ENCODE measurements at regions not wholly inside any gene's neighbourhood (a gene's known extent, or its start where the extent isn't known, plus 50 kb on each side); places are given as distances from the start of the nearest gene placed in this dataset.

DNA sequence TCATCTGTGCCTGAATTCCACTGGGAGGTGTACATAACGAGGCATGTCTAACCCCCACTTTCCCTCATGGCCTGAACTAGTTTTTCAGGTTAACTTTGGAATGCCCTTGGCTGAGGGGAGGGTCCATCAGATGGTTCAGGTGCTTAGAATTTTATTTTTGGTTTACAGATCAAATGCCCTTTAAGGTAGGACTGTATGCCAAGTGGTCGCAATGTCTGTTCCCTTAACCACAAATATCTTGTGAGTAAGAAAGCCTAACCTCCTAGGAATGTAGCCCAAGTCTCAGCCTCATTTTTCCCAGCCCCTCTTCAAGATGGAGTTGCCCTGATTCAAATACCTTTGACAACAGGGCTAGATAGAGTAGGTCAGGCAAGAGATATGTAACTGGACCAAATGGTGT is 78.4 kb downstream of the RNASET2 start:
- Histone ChIP-seq H3K9me3 (no peaks in the 10 kb centered on the region), H3K36me3 (no peaks in the 10 kb centered on the region), H3K27me3 (peaks cover 0 to under 1% (median 0%) of the 10 kb centered on the region in 3 donors), H3K27ac (no peak overlapping the region), H3K4me1 (no peaks in the 10 kb centered on the region), H3K4me3 (no peak overlapping the region)
- in situ Hi-C loops (cut with MboI; ENCODE audit: low sequenced_read_pairs in 4 of 4) (no loop called here), intact Hi-C loops (cut with DNase I; ENCODE audit: low total_unique reads) (no loop called here)
- no peak for DNase-seq
- ATAC-seq: no peak
- TF ChIP-seq POLR2A (IDR thresholded peaks at IDR 0.05): no peak
- TF ChIP-seq, protein P1, sequence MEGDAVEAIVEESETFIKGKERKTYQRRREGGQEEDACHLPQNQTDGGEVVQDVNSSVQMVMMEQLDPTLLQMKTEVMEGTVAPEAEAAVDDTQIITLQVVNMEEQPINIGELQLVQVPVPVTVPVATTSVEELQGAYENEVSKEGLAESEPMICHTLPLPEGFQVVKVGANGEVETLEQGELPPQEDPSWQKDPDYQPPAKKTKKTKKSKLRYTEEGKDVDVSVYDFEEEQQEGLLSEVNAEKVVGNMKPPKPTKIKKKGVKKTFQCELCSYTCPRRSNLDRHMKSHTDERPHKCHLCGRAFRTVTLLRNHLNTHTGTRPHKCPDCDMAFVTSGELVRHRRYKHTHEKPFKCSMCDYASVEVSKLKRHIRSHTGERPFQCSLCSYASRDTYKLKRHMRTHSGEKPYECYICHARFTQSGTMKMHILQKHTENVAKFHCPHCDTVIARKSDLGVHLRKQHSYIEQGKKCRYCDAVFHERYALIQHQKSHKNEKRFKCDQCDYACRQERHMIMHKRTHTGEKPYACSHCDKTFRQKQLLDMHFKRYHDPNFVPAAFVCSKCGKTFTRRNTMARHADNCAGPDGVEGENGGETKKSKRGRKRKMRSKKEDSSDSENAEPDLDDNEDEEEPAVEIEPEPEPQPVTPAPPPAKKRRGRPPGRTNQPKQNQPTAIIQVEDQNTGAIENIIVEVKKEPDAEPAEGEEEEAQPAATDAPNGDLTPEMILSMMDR (IDR thresholded peaks at IDR 0.05 in 4 of 5, conservative IDR thresholded peaks at IDR 0.05 in 1 of 5): no peak

DNA sequence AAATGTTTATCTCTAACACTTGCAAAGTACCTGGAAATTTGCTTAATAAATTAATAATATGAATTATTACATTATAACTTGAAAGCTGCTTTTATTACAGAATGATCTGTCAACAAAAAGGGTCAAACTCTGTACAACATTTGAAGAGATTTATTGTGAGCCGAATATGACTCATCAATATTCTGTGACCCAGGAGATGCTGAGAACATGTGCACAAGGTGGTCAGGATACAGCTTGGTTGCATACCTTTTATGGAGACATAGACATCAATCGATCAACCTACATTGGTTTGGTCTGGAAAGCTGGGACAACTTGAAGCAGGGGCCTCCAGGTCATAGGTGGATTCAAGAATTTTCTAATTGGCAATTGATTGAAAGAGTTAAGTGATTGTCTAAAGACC is 79.0 kb downstream of the RNASET2 start:
- intact Hi-C loops (cut with DNase I; ENCODE audit: low total_unique reads) (no loop called here), in situ Hi-C loops (cut with MboI; ENCODE audit: low sequenced_read_pairs in 4 of 4) (no loop called here)
- Histone ChIP-seq H3K9me3 (no peaks in the 10 kb centered on the region), H3K27me3 (peaks cover 0 to 4% (median 0%) of the 10 kb centered on the region in 3 donors), H3K27ac (no peak overlapping the region), H3K36me3 (no peaks in the 10 kb centered on the region), H3K4me1 (no peaks in the 10 kb centered on the region), H3K4me3 (no peak overlapping the region)
- ATAC-seq (no peak), DNase-seq (no peak)
- TF ChIP-seq, protein P1 (IDR thresholded peaks at IDR 0.05 in 4 of 5, conservative IDR thresholded peaks at IDR 0.05 in 1 of 5): no peak
- TF ChIP-seq POLR2A (IDR thresholded peaks at IDR 0.05): no peak

GRCh38 chr6:166872531-166873009 is 83.8 kb downstream of the RNASET2 start:
- in situ Hi-C loops (cut with MboI; ENCODE audit: low sequenced_read_pairs in 4 of 4) (no loop called here), intact Hi-C loops (cut with DNase I; ENCODE audit: low total_unique reads) (no loop called here)
- Histone ChIP-seq H3K4me3 (no peak overlapping the region), H3K4me1 (no peaks in the 10 kb centered on the region), H3K36me3 (no peaks in the 10 kb centered on the region), H3K27ac (no peak overlapping the region), H3K27me3 (peaks cover 0 to 4% (median 0%) of the 10 kb centered on the region in 3 donors), H3K9me3 (no peaks in the 10 kb centered on the region)
- DNase-seq (no peak), ATAC-seq (no peak)
- TF ChIP-seq, protein P1 (IDR thresholded peaks at IDR 0.05 in 4 of 5, conservative IDR thresholded peaks at IDR 0.05 in 1 of 5): no peak
- TF ChIP-seq POLR2A (IDR thresholded peaks at IDR 0.05): no peak

DNA sequence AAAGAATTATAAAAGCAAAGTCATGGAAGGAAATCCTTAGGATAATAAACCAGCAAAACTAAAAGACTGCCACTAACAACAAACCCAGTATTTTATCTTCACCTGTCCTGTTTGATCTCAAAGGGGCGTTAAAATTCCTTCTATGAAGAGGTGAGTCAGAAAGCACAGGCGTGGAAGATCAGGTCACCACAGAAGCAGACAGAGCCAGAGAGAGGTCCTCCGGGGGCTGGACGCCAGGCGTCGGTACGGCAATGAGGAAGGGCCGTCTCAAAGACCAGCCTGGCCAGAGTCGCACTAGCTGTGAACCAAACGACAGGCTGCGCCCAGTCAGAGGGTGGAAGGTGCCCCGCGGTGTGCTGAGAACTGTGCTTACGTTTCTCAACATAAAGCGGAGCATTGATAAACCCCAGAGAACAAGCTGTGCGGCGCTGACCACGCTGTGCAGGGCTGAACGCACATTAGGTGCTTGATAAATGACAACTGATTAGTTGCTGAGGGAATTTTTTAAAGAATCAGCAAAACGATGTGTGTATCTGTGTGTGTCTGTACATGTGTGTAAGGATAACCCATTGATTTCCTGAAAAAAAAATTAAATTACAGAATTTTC is 85.6 kb downstream of the RNASET2 start:
- Histone ChIP-seq H3K27ac (no peak overlapping the region), H3K9me3 (no peaks in the 10 kb centered on the region), H3K27me3 (peaks cover 0 to 4% (median 0%) of the 10 kb centered on the region in 3 donors), H3K36me3 (no peaks in the 10 kb centered on the region), H3K4me1 (no peaks in the 10 kb centered on the region), H3K4me3 (no peak overlapping the region)
- in situ Hi-C loops (cut with MboI; ENCODE audit: low sequenced_read_pairs in 4 of 4) (no loop called here), intact Hi-C loops (cut with DNase I; ENCODE audit: low total_unique reads) (no loop called here)
- ATAC-seq (no peak), DNase-seq (no peak)
- TF ChIP-seq POLR2A (IDR thresholded peaks at IDR 0.05): no peak
- TF ChIP-seq, protein P1 (IDR thresholded peaks at IDR 0.05 in 4 of 5, conservative IDR thresholded peaks at IDR 0.05 in 1 of 5): no peak
